CD4-positive, alpha-beta T cell treated with Interleukin-17A for 4 hours (primary cell): ENCODE measurements at regions not wholly inside any gene's neighbourhood (a gene's known extent, or its start where the extent isn't known, plus 50 kb on each side); places are given as distances from the start of the nearest gene placed in this dataset.
"Not testable (repeated sequence)": the region's sequence is repeated elsewhere in the genome, so short reads cannot be mapped to it uniquely, and the experiment has no call there.

ENCODE experiments used
- DNase-seq: peaks from one replicate; pipeline ENCODE4 v3.0.0-alpha.2; 2020; ENCODE audit warnings: mixed read lengths

GRCh38 chr7:4319280-4319679, 362.8 kb upstream of the FOXK1 start:
- DNase-seq, result no peak

GRCh38 chr7:4325732-4326131, 356.4 kb upstream of the FOXK1 start:
- DNase-seq, result no peak

GRCh38 chr7:4331711-4332110, 350.4 kb upstream of the FOXK1 start:
- DNase-seq, result no peak

GRCh38 chr7:4338556-4338955, 343.5 kb upstream of the FOXK1 start:
- no peak for DNase-seq

GRCh38 chr7:4343272-4344247, 338.5 kb upstream of the FOXK1 start:
- no peak for DNase-seq

GRCh38 chr7:4345004-4345403, 337.1 kb upstream of the FOXK1 start:
- DNase-seq, result no peak

- no peak for DNase-seq
Measured at GRCh38 chr7:4352069-4352468, 330.0 kb upstream of the FOXK1 start.

- no peak for DNase-seq
Measured at GRCh38 chr7:4361774-4362173, 320.3 kb upstream of the FOXK1 start.

GRCh38 chr7:4383584-4383983, 298.5 kb upstream of the FOXK1 start:
- DNase-seq, result no peak

- DNase-seq, result no peak
Measured at GRCh38 chr7:4386190-4386589, 295.9 kb upstream of the FOXK1 start.

GRCh38 chr7:4391103-4391502, 291.0 kb upstream of the FOXK1 start:
- DNase-seq, result not testable (repeated sequence)

GRCh38 chr7:4394736-4395135, 287.4 kb upstream of the FOXK1 start:
- no peak for DNase-seq

GRCh38 chr7:4399121-4399520, 283.0 kb upstream of the FOXK1 start:
- DNase-seq, result no peak

- DNase-seq, result no peak
Measured at GRCh38 chr7:4399596-4399995, 282.5 kb upstream of the FOXK1 start.

- DNase-seq, result no peak
Measured at GRCh38 chr7:4406288-4407058, 275.6 kb upstream of the FOXK1 start.

GRCh38 chr7:4409946-4410345, 272.1 kb upstream of the FOXK1 start:
- no peak for DNase-seq

GRCh38 chr7:4416396-4417056, 265.6 kb upstream of the FOXK1 start:
- no peak for DNase-seq

- no peak for DNase-seq
Measured at GRCh38 chr7:4428526-4428925, 253.6 kb upstream of the FOXK1 start.

- no peak for DNase-seq
Measured at GRCh38 chr7:4430227-4430626, 251.9 kb upstream of the FOXK1 start.

- DNase-seq, result no peak
Measured at GRCh38 chr7:4434306-4434705, 247.8 kb upstream of the FOXK1 start.

- DNase-seq, result no peak
Measured at GRCh38 chr7:4436361-4436895, 245.7 kb upstream of the FOXK1 start.

- DNase-seq, result no peak
Measured at GRCh38 chr7:4436936-4437335, 245.2 kb upstream of the FOXK1 start.

- DNase-seq, result no peak
Measured at GRCh38 chr7:4437916-4438315, 244.2 kb upstream of the FOXK1 start.
